Ectodermal cell (in vitro differentiated cells): ENCODE measurements at regions not wholly inside any gene's neighbourhood (a gene's known extent, or its start where the extent isn't known, plus 50 kb on each side); places are given as distances from the start of the nearest gene placed in this dataset.

Experiments used
- H3K27ac ChIP-seq: 2 replicates; pipeline ENCODE4 v1.7.0; 2013; ENCODE audit warnings: mild to moderate bottlenecking, low read depth, low read length; ENCODE audit not compliant: insufficient read depth, poor library complexity, severe bottlenecking
- H3K27me3 ChIP-seq: 2 replicates; pipeline ENCODE4 v1.7.0; 2013; ENCODE audit warnings: mild to moderate bottlenecking, low read length; ENCODE audit not compliant: insufficient read depth, control insufficient read depth, poor library complexity, severe bottlenecking
- H3K36me3 ChIP-seq: one replicate; pipeline ENCODE4 v1.7.0; 2013; ENCODE audit warnings: low read length; ENCODE audit not compliant: control insufficient read depth, insufficient read depth
- H3K4me1 ChIP-seq: one replicate; pipeline ENCODE4 v1.7.0; 2013; ENCODE audit warnings: low read length; ENCODE audit not compliant: control insufficient read depth, insufficient read depth
- H3K4me3 ChIP-seq: 2 replicates; pipeline ENCODE4 v1.7.0; 2013; ENCODE audit warnings: low read depth, low read length, control low read depth; ENCODE audit not compliant: insufficient read depth
- H3K9me3 ChIP-seq: 2 replicates; pipeline ENCODE4 v1.7.0; 2013; ENCODE audit warnings: mild to moderate bottlenecking, low read length, moderate library complexity; ENCODE audit not compliant: control insufficient read depth
- WGBS, 2 experiments: methylation state at CpG; one replicate each; pipeline ENCODE4 v1.1.7; 2013; ENCODE audit warnings: missing lambda C conversion rate in 2 of 2; 5-methylcytosine and 5-hydroxymethylcytosine counted together

DNA sequence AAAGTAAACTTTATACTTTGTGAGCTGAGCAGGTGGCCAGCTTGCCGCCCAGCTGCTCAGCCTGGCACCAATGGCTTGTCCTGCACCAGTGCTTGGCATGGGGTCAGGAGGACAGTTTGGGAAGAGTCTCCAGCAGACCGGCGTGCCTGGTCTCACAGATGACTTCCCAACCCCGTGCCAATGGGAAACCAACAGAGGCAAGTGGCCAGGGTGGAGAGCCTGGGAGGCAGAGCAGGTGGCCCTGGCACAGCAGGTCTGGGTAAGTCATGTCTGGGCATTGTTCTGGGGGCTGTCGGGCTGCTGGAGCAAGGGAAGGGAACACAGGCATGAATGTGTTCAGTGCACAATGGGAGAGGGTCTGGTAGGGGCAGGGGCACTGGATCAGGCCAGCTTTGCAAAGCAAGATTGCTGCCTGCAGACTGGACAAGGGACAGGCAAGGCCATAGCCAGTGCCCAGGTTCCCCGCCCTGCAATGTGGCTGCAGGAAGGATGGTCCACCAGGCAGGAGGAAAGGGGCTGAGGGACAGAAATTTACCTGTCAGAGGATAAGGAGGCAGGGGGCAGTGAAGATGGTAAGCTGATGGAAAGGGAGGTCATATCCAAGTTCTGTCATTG is 76.2 kb upstream of the ALDH1B1 start:
- Histone ChIP-seq H3K9me3 (no peaks in the 10 kb centered on the region), H3K4me1 (peaks cover 4% of the 10 kb centered on the region), H3K36me3 (no peaks in the 10 kb centered on the region), H3K4me3 (no peak overlapping the region), H3K27ac (no peak overlapping the region), H3K27me3 (no peaks in the 10 kb centered on the region)
- WGBS, 2 experiments: 91% methylated on average over 6 of the region's 6 CpGs

DNA sequence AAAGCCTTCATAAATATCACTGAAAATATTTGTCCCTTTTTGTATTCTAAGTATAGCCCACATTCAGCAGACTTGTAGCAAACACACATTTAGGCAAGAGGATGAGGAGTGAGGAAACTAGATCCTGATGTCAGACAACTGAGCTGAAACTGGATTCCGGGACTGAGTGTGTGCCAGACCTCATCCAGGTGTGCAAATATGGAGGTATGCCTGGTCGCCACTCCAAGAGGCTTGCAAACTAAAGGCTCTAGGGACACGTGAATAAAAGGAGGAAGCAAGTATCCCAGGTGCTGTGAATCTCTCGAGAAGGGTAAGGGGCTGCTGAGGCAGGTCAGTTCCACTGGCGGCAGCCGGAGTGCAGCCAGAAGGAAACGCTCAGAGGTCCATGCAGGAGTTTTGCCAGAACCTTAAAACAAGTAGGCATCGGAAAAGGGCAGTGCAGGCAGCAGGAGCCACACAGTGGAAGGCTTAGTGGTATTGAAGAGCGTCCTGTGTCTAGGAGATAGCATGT is 77.4 kb upstream of the ALDH1B1 start:
- no peak overlapping the region for H3K27ac ChIP-seq
- H3K4me3 ChIP-seq: no peak overlapping the region
- no peaks in the 10 kb centered on the region for H3K27me3 ChIP-seq
- H3K9me3 ChIP-seq: no peaks in the 10 kb centered on the region
- peaks cover 11% of the 10 kb centered on the region for H3K4me1 ChIP-seq
- H3K36me3 ChIP-seq: no peaks in the 10 kb centered on the region
- WGBS, 2 experiments: 87% methylated on average over 9 of the region's 9 CpGs

DNA sequence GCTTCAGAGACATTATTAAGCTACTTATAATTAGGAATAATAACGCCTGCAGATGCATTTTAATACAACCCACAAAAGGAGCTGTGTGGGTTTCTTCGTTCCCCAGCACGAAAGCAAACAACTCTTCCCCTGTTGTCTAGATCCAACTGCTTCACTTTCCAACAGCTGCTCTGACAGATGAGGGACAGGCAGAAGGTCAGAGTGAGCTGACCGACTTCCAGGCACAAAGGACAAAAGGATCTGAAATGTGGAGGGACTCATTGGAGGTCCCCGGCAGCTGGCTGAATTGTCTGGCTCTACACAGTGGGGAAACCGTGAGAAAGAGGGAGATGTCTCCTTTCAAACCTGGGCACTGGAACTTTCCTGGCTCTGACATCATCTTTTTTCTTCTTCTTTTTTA is 79.1 kb upstream of the ALDH1B1 start:
- H3K36me3 ChIP-seq: no peaks in the 10 kb centered on the region
- no peak overlapping the region for H3K27ac ChIP-seq
- no peak overlapping the region for H3K4me3 ChIP-seq
- no peaks in the 10 kb centered on the region for H3K27me3 ChIP-seq
- 82 to 85% methylated on average over 6 of the region's 6 CpGs for WGBS, 2 experiments
- H3K4me1 ChIP-seq: peaks cover 14% of the 10 kb centered on the region
- no peaks in the 10 kb centered on the region for H3K9me3 ChIP-seq

DNA sequence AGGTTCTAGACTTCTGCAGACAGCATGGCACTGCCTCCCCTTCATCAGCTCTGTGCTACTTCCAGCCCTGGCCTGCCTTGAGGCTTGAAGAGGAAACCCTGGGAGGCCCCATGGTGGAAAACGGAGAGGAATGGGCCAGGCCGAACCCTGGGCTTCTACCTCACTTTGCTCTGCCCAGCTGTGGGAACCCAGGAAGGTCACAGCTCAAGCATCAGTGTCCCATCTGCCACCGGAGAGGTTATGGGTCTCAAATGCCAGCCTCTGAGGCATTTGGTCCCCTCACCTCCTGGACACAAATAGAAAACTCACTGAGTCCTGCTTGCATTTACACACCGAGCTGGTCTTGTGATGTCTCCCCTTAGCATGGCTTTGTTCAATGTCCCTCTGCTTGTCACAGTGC is 80.1 kb upstream of the ALDH1B1 start:
- H3K36me3 ChIP-seq: no peaks in the 10 kb centered on the region
- 92 to 94% methylated on average over 4 of the region's 4 CpGs for WGBS, 2 experiments
- H3K4me3 ChIP-seq: no peak overlapping the region
- peaks cover 14% of the 10 kb centered on the region for H3K4me1 ChIP-seq
- no peaks in the 10 kb centered on the region for H3K27me3 ChIP-seq
- H3K27ac ChIP-seq: no peak overlapping the region
- H3K9me3 ChIP-seq: no peaks in the 10 kb centered on the region

DNA sequence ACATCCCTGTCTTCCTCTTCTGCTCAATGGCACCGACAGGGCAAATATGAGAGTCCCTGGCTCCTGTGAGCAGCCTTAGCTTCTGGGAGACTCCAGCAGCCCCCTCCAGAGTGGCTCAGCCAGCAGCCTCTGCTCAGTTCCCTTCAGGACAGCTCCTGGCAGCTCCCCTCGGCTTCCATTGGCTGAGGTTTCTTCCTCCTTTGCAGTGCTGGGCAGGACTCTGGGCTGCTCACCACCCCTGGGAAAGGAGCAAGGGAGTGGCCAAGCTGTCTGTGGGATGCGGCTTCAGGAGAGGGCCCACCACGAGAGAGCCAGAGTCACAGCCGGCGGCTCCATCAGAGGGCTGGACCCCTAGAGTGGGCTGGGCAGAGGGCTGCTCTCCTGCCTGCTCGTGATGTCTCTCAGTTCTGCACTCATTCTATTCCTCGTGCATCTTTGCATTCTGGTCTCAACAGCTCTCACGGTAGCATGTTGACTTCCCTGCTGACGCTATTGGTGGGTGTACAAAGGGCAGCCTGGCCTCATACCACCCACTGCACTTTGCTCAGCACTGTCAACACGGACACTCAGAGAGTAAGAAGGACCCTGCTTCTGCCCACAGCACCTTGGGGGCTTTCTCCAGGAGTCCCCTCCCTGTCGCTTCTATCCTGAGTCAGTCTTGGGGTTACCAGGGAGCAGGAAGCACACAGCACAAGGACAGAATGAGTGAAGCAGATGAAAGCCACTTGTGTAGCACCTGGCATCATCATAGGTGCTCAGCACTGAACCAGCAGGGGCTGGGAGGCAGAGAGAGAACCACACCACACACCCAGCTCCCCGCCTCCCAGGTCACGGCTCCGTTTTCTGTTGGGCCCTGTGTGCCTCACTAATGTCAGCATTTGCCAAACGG is 80.9 kb upstream of the ALDH1B1 start:
- WGBS, 2 experiments: 79% methylated on average over 16 of the region's 16 CpGs
- H3K27me3 ChIP-seq: no peaks in the 10 kb centered on the region
- no peaks in the 10 kb centered on the region for H3K9me3 ChIP-seq
- peaks cover 14% of the 10 kb centered on the region for H3K4me1 ChIP-seq
- no peaks in the 10 kb centered on the region for H3K36me3 ChIP-seq
- H3K4me3 ChIP-seq: no peak overlapping the region
- H3K27ac ChIP-seq: no peak overlapping the region

DNA sequence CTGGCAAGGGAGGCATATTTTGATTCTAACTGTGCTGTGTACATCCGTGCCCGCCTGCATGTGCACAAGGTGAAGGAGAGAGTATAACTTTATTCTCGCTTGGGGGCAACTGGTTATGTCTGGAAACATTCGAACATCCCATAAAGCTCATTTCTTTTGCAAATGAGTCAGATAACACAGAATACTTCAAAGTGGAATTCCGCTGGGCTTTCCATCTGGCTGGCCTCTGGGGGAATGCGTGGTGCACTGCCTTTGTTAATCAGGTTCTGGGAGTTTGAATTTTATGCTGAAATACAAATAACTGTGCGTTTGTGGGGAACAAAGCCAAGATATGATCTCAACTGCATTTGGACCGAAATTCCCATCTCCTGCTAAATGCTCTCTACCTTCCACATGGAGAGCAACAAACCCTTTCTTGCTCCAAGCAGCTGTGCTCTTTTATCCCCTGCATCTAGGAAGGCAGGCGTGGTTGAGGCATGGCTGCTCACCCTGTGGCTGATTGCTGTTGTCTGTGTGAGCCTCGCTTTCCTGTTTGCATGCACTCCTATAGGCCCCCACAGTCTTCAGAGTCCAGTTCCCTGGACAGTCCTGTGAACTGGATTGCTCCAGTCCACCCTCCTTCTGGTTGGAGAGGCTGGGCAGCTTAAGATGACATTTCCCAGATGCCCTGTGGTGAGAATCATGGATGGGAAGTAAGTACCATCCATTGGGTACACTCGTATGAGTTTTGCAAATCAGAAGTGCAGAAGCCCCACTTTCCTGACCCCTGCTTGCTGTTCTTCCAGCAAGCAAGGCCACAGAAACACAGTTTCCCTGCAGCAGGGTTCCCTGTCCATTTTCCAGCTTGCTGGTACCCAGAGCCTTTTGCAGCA is 82.9 kb upstream of the ALDH1B1 start:
- Histone ChIP-seq H3K36me3 (no peaks in the 10 kb centered on the region), H3K27me3 (no peaks in the 10 kb centered on the region), H3K9me3 (no peaks in the 10 kb centered on the region), H3K4me1 (peaks cover 14% of the 10 kb centered on the region), H3K27ac (no peak overlapping the region), H3K4me3 (no peak overlapping the region)
- WGBS, 2 experiments: 66 to 75% methylated on average over 11 of the region's 11 CpGs

DNA sequence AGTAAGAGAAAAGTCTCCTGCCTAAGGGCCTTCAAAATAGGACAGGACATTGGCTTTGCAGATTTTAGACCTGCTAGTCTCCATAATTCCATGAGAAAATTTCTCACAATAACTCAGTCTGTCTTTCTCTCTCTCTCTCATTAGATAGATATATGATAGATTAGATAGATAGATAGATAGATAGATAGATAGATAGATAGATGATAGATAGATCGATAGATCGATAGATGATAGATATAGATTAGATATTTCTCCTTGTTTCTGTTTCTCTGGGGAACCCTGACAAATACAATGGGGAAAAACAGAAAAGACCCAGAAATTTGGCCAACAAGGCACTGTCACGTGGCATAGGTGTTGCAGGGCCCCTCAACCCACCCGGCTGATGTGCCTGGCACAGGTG is 84.4 kb upstream of the ALDH1B1 start:
- Histone ChIP-seq H3K4me3 (no peak overlapping the region), H3K4me1 (peaks cover 14% of the 10 kb centered on the region), H3K36me3 (no peaks in the 10 kb centered on the region), H3K27ac (no peak overlapping the region), H3K9me3 (no peaks in the 10 kb centered on the region), H3K27me3 (no peaks in the 10 kb centered on the region)
- 88 to 96% methylated on average over 4 of the region's 4 CpGs for WGBS, 2 experiments

DNA sequence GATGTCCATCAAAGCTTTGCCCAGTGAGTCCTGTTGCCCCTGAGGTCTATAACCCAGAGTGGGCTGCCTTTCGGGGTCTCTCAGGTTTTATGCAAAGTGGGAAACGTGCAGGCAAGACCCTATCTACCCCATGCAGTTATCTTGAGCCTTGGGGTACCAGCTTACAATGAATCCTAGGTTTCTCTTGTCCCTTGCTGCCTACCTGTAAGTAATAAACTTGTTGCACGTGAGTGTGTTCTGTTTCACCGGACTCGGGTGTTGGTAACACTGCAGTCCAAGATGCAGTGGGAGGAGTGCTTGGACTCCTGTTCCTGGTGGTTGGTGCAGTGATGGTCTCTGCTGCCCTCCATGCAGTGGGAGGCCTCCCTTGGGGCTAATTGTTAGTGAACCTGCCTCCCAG is 85.6 kb upstream of the ALDH1B1 start:
- Histone ChIP-seq H3K27me3 (no peaks in the 10 kb centered on the region), H3K36me3 (no peaks in the 10 kb centered on the region), H3K4me1 (peaks cover 14% of the 10 kb centered on the region), H3K4me3 (no peak overlapping the region), H3K9me3 (no peaks in the 10 kb centered on the region), H3K27ac (no peak overlapping the region)
- 94 to 96% methylated on average over 5 of the region's 5 CpGs for WGBS, 2 experiments

DNA sequence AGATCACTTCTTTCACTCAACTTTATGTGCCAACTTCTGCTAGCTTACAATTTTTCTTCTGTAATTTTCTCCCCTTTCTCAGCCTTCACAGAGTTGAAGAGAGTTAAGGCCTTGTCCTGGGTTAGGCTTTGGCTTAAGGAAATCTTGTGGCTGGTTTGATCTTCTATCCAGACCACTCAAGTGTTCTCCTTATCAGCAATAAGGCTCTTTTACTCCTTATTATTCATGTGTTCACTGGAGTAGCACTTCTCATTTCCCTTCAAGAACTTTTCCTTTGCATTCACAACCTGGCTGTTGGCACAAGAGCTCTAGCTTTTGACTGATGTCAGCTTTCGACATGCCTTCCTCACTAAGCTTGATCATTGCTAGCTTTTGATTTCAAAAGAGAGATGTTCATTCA is 86.9 kb upstream of the ALDH1B1 start:
- Histone ChIP-seq H3K4me1 (peaks cover 5% of the 10 kb centered on the region), H3K36me3 (no peaks in the 10 kb centered on the region), H3K4me3 (no peak overlapping the region), H3K9me3 (no peaks in the 10 kb centered on the region), H3K27me3 (no peaks in the 10 kb centered on the region), H3K27ac (no peak overlapping the region)
- WGBS, 2 experiments: 95 to 100% methylated on average over 1 of the region's 1 CpG
